Suprapubic skin (tissue), 4 donors: ENCODE measurements at regions not wholly inside any gene's neighbourhood (a gene's known extent, or its start where the extent isn't known, plus 50 kb on each side); places are given as distances from the start of the nearest gene placed in this dataset.

Source experiments
- EP300 ChIP-seq: sonication (generic); formaldehyde crosslinking; IDR thresholded peaks from one replicate; pipeline ENCODE4 v1.6.1; 2017; ENCODE audit warnings: antibody characterized with exemption
- POLR2A ChIP-seq, 2 donors: fragments of 450-650 bp; IDR thresholded peaks; one replicate each; pipeline ENCODE4 v1.6.1; 2017; ENCODE audit warnings: antibody characterized with exemption in 2 of 2, mild to moderate bottlenecking in 2 of 2, moderate library complexity in 2 of 2
- POLR2AphosphoS5 ChIP-seq, 3 donors: sonication (generic); formaldehyde crosslinking; IDR thresholded peaks; one replicate each; pipeline ENCODE4 v1.6.1; 2017; ENCODE audit warnings: antibody characterized with exemption in 3 of 3
- TF ChIP-seq, protein P1 (sequence below), 2 donors: fragments of 200-600 bp in 1 of 2; fragments of 450-650 bp in 1 of 2; sonication (generic) in 1 of 2; IDR thresholded peaks; one replicate each; pipeline ENCODE4 v1.5.1; 2016 to 2019; ENCODE audit warnings: antibody characterized with exemption in 2 of 2, mild to moderate bottlenecking in 1 of 2, moderate library complexity in 1 of 2

GRCh38 chr4:184533908-184534307, 59.6 kb upstream of the IRF2 start:
- TF ChIP-seq, protein P1, sequence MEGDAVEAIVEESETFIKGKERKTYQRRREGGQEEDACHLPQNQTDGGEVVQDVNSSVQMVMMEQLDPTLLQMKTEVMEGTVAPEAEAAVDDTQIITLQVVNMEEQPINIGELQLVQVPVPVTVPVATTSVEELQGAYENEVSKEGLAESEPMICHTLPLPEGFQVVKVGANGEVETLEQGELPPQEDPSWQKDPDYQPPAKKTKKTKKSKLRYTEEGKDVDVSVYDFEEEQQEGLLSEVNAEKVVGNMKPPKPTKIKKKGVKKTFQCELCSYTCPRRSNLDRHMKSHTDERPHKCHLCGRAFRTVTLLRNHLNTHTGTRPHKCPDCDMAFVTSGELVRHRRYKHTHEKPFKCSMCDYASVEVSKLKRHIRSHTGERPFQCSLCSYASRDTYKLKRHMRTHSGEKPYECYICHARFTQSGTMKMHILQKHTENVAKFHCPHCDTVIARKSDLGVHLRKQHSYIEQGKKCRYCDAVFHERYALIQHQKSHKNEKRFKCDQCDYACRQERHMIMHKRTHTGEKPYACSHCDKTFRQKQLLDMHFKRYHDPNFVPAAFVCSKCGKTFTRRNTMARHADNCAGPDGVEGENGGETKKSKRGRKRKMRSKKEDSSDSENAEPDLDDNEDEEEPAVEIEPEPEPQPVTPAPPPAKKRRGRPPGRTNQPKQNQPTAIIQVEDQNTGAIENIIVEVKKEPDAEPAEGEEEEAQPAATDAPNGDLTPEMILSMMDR (IDR thresholded peaks at IDR 0.05), result no peak
- TF ChIP-seq POLR2AphosphoS5 (IDR thresholded peaks at IDR 0.05), result no peak
- no peak for TF ChIP-seq POLR2A (IDR thresholded peaks at IDR 0.05)
- no peak for TF ChIP-seq EP300
